HG02610 (cell line): ENCODE measurements at regions not wholly inside any gene's neighbourhood (a gene's known extent, or its start where the extent isn't known, plus 50 kb on each side); places are given as distances from the start of the nearest gene placed in this dataset.
"Not testable (repeated sequence)": the region's sequence is repeated elsewhere in the genome, so short reads cannot be mapped to it uniquely, and the experiment has no call there.

ENCODE experiments used
- ATAC-seq: cut with Tn5 transposase; IDR thresholded peaks from one replicate; pipeline ENCODE4 v1.9.1; 2021; ENCODE audit warnings: mild to moderate bottlenecking, moderate library complexity; ENCODE audit not compliant: unreplicated experiment

- no peak for ATAC-seq
Measured at GRCh38 chr15:46894644-46895043, 822.7 kb upstream of the SEMA6D start.

GRCh38 chr15:46897266-46897665 lies 820.0 kb upstream of the SEMA6D start:
- no peak for ATAC-seq

- no peak for ATAC-seq
Measured at GRCh38 chr15:46901001-46901400, 816.3 kb upstream of the SEMA6D start.

GRCh38 chr15:46917721-46918252 lies 799.5 kb upstream of the SEMA6D start:
- ATAC-seq, result no peak

GRCh38 chr15:46918462-46919140 lies 798.7 kb upstream of the SEMA6D start:
- ATAC-seq, result no peak

GRCh38 chr15:46921891-46922290 lies 795.4 kb upstream of the SEMA6D start:
- no peak for ATAC-seq

GRCh38 chr15:46930426-46930825 lies 786.9 kb upstream of the SEMA6D start:
- no peak for ATAC-seq

- no peak for ATAC-seq
Measured at GRCh38 chr15:46933332-46933731, 784.0 kb upstream of the SEMA6D start.

GRCh38 chr15:46934851-46935250 lies 782.5 kb upstream of the SEMA6D start:
- no peak for ATAC-seq

GRCh38 chr15:46938169-46938568 lies 779.1 kb upstream of the SEMA6D start:
- no peak for ATAC-seq

- no peak for ATAC-seq
Measured at GRCh38 chr15:46941241-46941640, 776.1 kb upstream of the SEMA6D start.

GRCh38 chr15:46946953-46947352 lies 770.4 kb upstream of the SEMA6D start:
- no peak for ATAC-seq

GRCh38 chr15:46955576-46955975 lies 761.7 kb upstream of the SEMA6D start:
- no peak for ATAC-seq

GRCh38 chr15:46956456-46956855 lies 760.8 kb upstream of the SEMA6D start:
- no peak for ATAC-seq

GRCh38 chr15:46956881-46957280 lies 760.4 kb upstream of the SEMA6D start:
- no peak for ATAC-seq

- no peak for ATAC-seq
Measured at GRCh38 chr15:46960581-46960980, 756.7 kb upstream of the SEMA6D start.

- ATAC-seq, result no peak
Measured at GRCh38 chr15:46961795-46962194, 755.5 kb upstream of the SEMA6D start.

GRCh38 chr15:46988055-46988454 lies 729.2 kb upstream of the SEMA6D start:
- ATAC-seq, result not testable (repeated sequence)

GRCh38 chr15:46996359-46996758 lies 720.9 kb upstream of the SEMA6D start:
- ATAC-seq, result no peak

- no peak for ATAC-seq
Measured at GRCh38 chr15:46997501-46997900, 719.8 kb upstream of the SEMA6D start.

- ATAC-seq, result no peak
Measured at GRCh38 chr15:47003568-47003967, 713.7 kb upstream of the SEMA6D start.

- no peak for ATAC-seq
Measured at GRCh38 chr15:47013446-47013845, 703.9 kb upstream of the SEMA6D start.
